ENCODE measurements at regions not wholly inside any gene's neighbourhood (a gene's known extent, or its start where the extent isn't known, plus 50 kb on each side); places are given as distances from the start of the nearest gene placed in this dataset.
A peak's percentile ranks its signal among the peaks of the same experiment; 100 is the strongest.

GRCh38 chr2:30060562-30060961 lies 86.2 kb upstream of the YPEL5 start:
- H3K23me2 ChIP-seq (ENCODE audit: insufficient read length, low read depth, low read length, poor library complexity, severe bottlenecking): no peaks in the 10 kb centered on the region

More at GRCh38 chr2:30060562-30060961, 86.2 kb upstream of the YPEL5 start:
- Histone ChIP-seq H3K79me1 (ENCODE audit: insufficient read depth, low read depth, low read length, poor library complexity, severe bottlenecking) (no peaks in the 10 kb centered on the region), H4K5ac (ENCODE audit: insufficient read length, low read depth, low read length) (no peak overlapping the region), H4K8ac (replicated peaks; ENCODE audit: insufficient read length, low read depth, low read length) (no peak overlapping the region), H3K4me2 (ENCODE audit: insufficient read depth, insufficient read length, low read length) (no peak overlapping the region), H3K14ac (ENCODE audit: insufficient read depth, low read length) (no peak overlapping the region), H3K4ac (ENCODE audit: low read depth, low read length) (no peak overlapping the region), H2BK15ac (ENCODE audit: low read depth, low read length) (0 out of 2 replicates have a peak overlapping the region, but pooled peaks have one; percentile 28), H3K27me3 (ENCODE audit: insufficient read depth, low read length) (no peaks in the 10 kb centered on the region), H3K27ac (ENCODE audit: insufficient read length, low read depth, low read length) (no peak overlapping the region), H4K20me1 (ENCODE audit: control insufficient read depth, insufficient read depth, insufficient read length) (no peaks in the 10 kb centered on the region), H3T11ph (ENCODE audit: low read length) (no peak overlapping the region), H3K4me1 (ENCODE audit: insufficient read depth, low read length) (no peaks in the 10 kb centered on the region), H2BK20ac (ENCODE audit: low read depth, low read length, poor library complexity, severe bottlenecking) (no peak overlapping the region), H3K79me2 (ENCODE audit: insufficient read depth, low read length) (no peaks in the 10 kb centered on the region), H3K23ac (ENCODE audit: insufficient read length, low read depth, low read length) (no peak overlapping the region), H3K18ac (ENCODE audit: insufficient read length, low read depth, low read length) (no peak overlapping the region), H3K9ac (ENCODE audit: extremely low read depth, insufficient read length, low read length) (no peak overlapping the region), H4K91ac (ENCODE audit: insufficient read length, low read depth, low read length) (no peak overlapping the region), H2AK5ac (ENCODE audit: insufficient read length, low read length) (no peak overlapping the region), H3K9me3 (ENCODE audit: control insufficient read depth, low read depth, low read length) (no peaks in the 10 kb centered on the region), H2BK120ac (ENCODE audit: low read depth, low read length, poor library complexity, severe bottlenecking) (no peak overlapping the region), H2BK5ac (ENCODE audit: insufficient read length, low read length) (no peak overlapping the region), H2AFZ (ENCODE audit: low read length) (no peak overlapping the region), H2BK12ac (ENCODE audit: insufficient read length, low read depth, low read length) (no peak overlapping the region), H3K56ac (ENCODE audit: insufficient read length, low read depth, low read length) (no peak overlapping the region)
- TF ChIP-seq, protein P1, sequence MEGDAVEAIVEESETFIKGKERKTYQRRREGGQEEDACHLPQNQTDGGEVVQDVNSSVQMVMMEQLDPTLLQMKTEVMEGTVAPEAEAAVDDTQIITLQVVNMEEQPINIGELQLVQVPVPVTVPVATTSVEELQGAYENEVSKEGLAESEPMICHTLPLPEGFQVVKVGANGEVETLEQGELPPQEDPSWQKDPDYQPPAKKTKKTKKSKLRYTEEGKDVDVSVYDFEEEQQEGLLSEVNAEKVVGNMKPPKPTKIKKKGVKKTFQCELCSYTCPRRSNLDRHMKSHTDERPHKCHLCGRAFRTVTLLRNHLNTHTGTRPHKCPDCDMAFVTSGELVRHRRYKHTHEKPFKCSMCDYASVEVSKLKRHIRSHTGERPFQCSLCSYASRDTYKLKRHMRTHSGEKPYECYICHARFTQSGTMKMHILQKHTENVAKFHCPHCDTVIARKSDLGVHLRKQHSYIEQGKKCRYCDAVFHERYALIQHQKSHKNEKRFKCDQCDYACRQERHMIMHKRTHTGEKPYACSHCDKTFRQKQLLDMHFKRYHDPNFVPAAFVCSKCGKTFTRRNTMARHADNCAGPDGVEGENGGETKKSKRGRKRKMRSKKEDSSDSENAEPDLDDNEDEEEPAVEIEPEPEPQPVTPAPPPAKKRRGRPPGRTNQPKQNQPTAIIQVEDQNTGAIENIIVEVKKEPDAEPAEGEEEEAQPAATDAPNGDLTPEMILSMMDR (conservative IDR thresholded peaks at IDR 0.05): no peak
- H3K9me3 Mint-ChIP-seq: peaks cover 3 to 7% of the 10 kb centered on the region in 2 experiments
- peaks cover 0 to 3% (median 0%) of the 10 kb centered on the region in 3 experiments; a peak in 2 of 7 replicates for H3K36me3 Mint-ChIP-seq (ENCODE audit: insufficient read depth in 1 of 3, low read depth in 3 of 3)
- H3K27ac Mint-ChIP-seq: no peak overlapping the region
- peaks cover 3% of the 10 kb centered on the region; the same call in 1 of the 2 replicates for H3K27me3 Mint-ChIP-seq (ENCODE audit: low read depth)
- no peak overlapping the region for H3K4me3 Mint-ChIP-seq
- DNase-seq: no peak
- no CpG with 5 or more reads among the region's 5 CpGs for WGBS (ENCODE audit: extremely low coverage, insufficient read length, low lambda C conversion rate)
- H3K4me1 Mint-ChIP-seq: no peaks in the 10 kb centered on the region
